ENCODE measurements at regions not wholly inside any gene's neighbourhood (a gene's known extent, or its start where the extent isn't known, plus 50 kb on each side); places are given as distances from the start of the nearest gene placed in this dataset.

DNA sequence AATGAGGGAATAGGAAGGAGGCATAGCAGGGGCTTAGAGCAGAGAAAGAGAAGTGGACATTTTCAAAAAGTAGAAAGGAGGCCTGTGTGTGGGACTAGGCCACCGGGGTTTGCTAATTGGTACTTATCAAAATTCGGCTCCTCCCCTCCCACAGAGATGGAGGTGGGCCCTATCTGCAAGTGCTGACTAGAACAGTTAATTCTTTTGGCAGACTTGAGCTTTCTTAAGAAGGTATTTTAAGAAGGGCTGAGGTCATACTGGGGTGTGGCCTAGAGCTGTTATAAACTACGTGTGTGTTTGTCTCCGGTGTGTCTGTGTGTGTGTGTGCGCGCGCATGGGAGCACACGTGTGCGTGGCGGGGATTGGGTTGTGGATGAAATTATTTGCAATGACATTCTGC lies 1086.5 kb downstream of the EFNA5 start:
- Histone ChIP-seq H3K4me2 (ENCODE audit: low read length) (no peak overlapping the region), H2AFZ (ENCODE audit: low read length) (no peak overlapping the region), H3K9me3 (ENCODE audit: low read length) (no peaks in the 10 kb centered on the region), H4K20me1 (ENCODE audit: insufficient read depth, low read length) (no peaks in the 10 kb centered on the region), H3K36me3 (ENCODE audit: insufficient read depth, low read length) (no peaks in the 10 kb centered on the region), H3F3A (ENCODE audit: insufficient read depth, low read length) (no peaks in the 10 kb centered on the region), H3K9ac (ENCODE audit: low read length) (no peak overlapping the region), H3K4me3 (ENCODE audit: low read depth, low read length, poor library complexity, severe bottlenecking) (no peak overlapping the region), H3K9me2 (ENCODE audit: low read depth, low read length) (no peaks in the 10 kb centered on the region), H3K27me3 (ENCODE audit: insufficient read depth, low read length) (no peaks in the 10 kb centered on the region), H3K79me2 (ENCODE audit: insufficient read depth, low read length) (no peaks in the 10 kb centered on the region), H3K4me1 (ENCODE audit: insufficient read depth, low read length, severe bottlenecking) (no peaks in the 10 kb centered on the region), H3K27ac (ENCODE audit: low read depth, low read length, poor library complexity, severe bottlenecking) (no peak overlapping the region)
- no peak for TF ChIP-seq EZH2 (IDR thresholded peaks at IDR 0.05; ENCODE audit: borderline replicate concordance, low read length)
- TF ChIP-seq, protein P1, sequence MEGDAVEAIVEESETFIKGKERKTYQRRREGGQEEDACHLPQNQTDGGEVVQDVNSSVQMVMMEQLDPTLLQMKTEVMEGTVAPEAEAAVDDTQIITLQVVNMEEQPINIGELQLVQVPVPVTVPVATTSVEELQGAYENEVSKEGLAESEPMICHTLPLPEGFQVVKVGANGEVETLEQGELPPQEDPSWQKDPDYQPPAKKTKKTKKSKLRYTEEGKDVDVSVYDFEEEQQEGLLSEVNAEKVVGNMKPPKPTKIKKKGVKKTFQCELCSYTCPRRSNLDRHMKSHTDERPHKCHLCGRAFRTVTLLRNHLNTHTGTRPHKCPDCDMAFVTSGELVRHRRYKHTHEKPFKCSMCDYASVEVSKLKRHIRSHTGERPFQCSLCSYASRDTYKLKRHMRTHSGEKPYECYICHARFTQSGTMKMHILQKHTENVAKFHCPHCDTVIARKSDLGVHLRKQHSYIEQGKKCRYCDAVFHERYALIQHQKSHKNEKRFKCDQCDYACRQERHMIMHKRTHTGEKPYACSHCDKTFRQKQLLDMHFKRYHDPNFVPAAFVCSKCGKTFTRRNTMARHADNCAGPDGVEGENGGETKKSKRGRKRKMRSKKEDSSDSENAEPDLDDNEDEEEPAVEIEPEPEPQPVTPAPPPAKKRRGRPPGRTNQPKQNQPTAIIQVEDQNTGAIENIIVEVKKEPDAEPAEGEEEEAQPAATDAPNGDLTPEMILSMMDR (IDR thresholded peaks at IDR 0.05; ENCODE audit: low read length) = no peak

DNA sequence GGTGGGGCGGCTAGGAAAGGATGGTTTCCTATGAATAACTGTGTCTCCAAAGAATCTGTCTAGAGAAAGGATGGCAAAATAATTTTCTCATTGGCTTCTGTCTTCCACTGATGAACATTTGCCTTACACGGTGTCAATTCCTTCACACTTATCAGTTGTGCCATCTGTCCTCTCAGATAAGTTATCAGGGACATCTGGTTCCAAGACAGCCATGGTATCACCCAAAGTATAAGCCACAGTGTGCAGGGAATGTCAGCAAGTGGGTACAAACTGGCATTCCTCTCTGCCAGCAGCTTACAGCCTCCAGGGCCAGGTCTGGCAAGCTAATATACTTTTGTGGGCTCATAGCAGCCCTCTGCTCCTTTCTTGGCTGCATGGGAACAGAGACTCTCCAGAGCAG lies 1092.0 kb downstream of the EFNA5 start:
- Histone ChIP-seq H3F3A (ENCODE audit: insufficient read depth, low read length) (no peaks in the 10 kb centered on the region), H4K20me1 (ENCODE audit: insufficient read depth, low read length) (no peaks in the 10 kb centered on the region), H3K27ac (ENCODE audit: low read depth, low read length, poor library complexity, severe bottlenecking) (no peak overlapping the region), H3K9ac (ENCODE audit: low read length) (no peak overlapping the region), H3K27me3 (ENCODE audit: insufficient read depth, low read length) (no peaks in the 10 kb centered on the region), H3K4me2 (ENCODE audit: low read length) (no peak overlapping the region), H2AFZ (ENCODE audit: low read length) (no peak overlapping the region), H3K9me2 (ENCODE audit: low read depth, low read length) (no peaks in the 10 kb centered on the region), H3K36me3 (ENCODE audit: insufficient read depth, low read length) (no peaks in the 10 kb centered on the region), H3K4me1 (ENCODE audit: insufficient read depth, low read length, severe bottlenecking) (no peaks in the 10 kb centered on the region), H3K9me3 (ENCODE audit: low read length) (no peaks in the 10 kb centered on the region), H3K79me2 (ENCODE audit: insufficient read depth, low read length) (no peaks in the 10 kb centered on the region), H3K4me3 (ENCODE audit: low read depth, low read length, poor library complexity, severe bottlenecking) (no peak overlapping the region)
- no peak for TF ChIP-seq EZH2 (IDR thresholded peaks at IDR 0.05; ENCODE audit: borderline replicate concordance, low read length)
- TF ChIP-seq, protein P1 (IDR thresholded peaks at IDR 0.05; ENCODE audit: low read length) = no peak

DNA sequence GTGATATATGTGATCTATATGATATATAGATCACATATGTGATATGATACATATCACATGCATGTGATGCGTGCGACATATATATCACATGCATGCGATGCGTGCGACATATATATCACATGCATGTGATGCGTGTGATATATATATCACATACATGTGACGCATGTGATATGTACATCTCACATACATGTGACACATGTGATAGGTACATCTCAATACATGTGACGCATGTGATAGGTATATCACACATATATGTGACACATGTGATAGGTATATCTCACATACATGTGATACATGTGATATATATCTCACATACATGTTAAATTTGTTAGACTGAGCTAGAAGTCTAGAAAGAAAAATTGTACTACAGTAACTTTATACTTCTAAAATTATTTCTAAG lies 1095.9 kb downstream of the EFNA5 start:
- TF ChIP-seq, protein P1 (IDR thresholded peaks at IDR 0.05; ENCODE audit: low read length) = no peak
- no peak for TF ChIP-seq EZH2 (IDR thresholded peaks at IDR 0.05; ENCODE audit: borderline replicate concordance, low read length)
- no peaks in the 10 kb centered on the region for H3K36me3 ChIP-seq (ENCODE audit: insufficient read depth, low read length)

More for the DNA sequence above, 1095.9 kb downstream of the EFNA5 start:
- H3K4me2 ChIP-seq (ENCODE audit: low read length) = no peak overlapping the region
- no peaks in the 10 kb centered on the region for H3K79me2 ChIP-seq (ENCODE audit: insufficient read depth, low read length)
- no peaks in the 10 kb centered on the region for H3K27me3 ChIP-seq (ENCODE audit: insufficient read depth, low read length)
- no peak overlapping the region for H3K27ac ChIP-seq (ENCODE audit: low read depth, low read length, poor library complexity, severe bottlenecking)
- no peaks in the 10 kb centered on the region for H3K9me3 ChIP-seq (ENCODE audit: low read length)
- no peak overlapping the region for H3K4me3 ChIP-seq (ENCODE audit: low read depth, low read length, poor library complexity, severe bottlenecking)
- no peaks in the 10 kb centered on the region for H4K20me1 ChIP-seq (ENCODE audit: insufficient read depth, low read length)
- H2AFZ ChIP-seq (ENCODE audit: low read length) = no peak overlapping the region
- no peaks in the 10 kb centered on the region for H3K4me1 ChIP-seq (ENCODE audit: insufficient read depth, low read length, severe bottlenecking)
- H3K9ac ChIP-seq (ENCODE audit: low read length) = no peak overlapping the region
- H3K9me2 ChIP-seq (ENCODE audit: low read depth, low read length) = no peaks in the 10 kb centered on the region
- H3F3A ChIP-seq (ENCODE audit: insufficient read depth, low read length) = no peaks in the 10 kb centered on the region
